HG03558 (cell line): ENCODE measurements at regions not wholly inside any gene's neighbourhood (a gene's known extent, or its start where the extent isn't known, plus 50 kb on each side); places are given as distances from the start of the nearest gene placed in this dataset.
"Not testable (repeated sequence)": the region's sequence is repeated elsewhere in the genome, so short reads cannot be mapped to it uniquely, and the experiment has no call there.

Experiments
- ATAC-seq: cut with Tn5 transposase; IDR thresholded peaks from one replicate; pipeline ENCODE4 v1.9.1; 2021; ENCODE audit warnings: moderate number of reproducible peaks; ENCODE audit not compliant: unreplicated experiment; ENCODE audit errors: extremely low read depth

- no peak for ATAC-seq
These were observed 264.6 kb upstream of the SGO1 start for GRCh38 chr3:20450611-20451010.

GRCh38 chr3:20442846-20443245 lies 256.8 kb upstream of the SGO1 start:
- no peak for ATAC-seq

GRCh38 chr3:20427268-20427667 lies 241.3 kb upstream of the SGO1 start:
- ATAC-seq: not testable (repeated sequence)

GRCh38 chr3:20425138-20425537 lies 239.1 kb upstream of the SGO1 start:
- ATAC-seq: no peak

- ATAC-seq: no peak
These were observed 238.1 kb upstream of the SGO1 start for GRCh38 chr3:20424086-20424485.

GRCh38 chr3:20422391-20422790 lies 236.4 kb upstream of the SGO1 start:
- no peak for ATAC-seq

- ATAC-seq: no peak
These were observed 231.5 kb upstream of the SGO1 start for GRCh38 chr3:20417388-20418108.

GRCh38 chr3:20406611-20407011 lies 220.6 kb upstream of the SGO1 start:
- ATAC-seq: no peak

- ATAC-seq: no peak
These were observed 219.7 kb upstream of the SGO1 start for GRCh38 chr3:20405744-20406143.

- ATAC-seq: no peak
These were observed 219.2 kb upstream of the SGO1 start for GRCh38 chr3:20405231-20405630.

GRCh38 chr3:20404741-20405100 lies 218.7 kb upstream of the SGO1 start:
- no peak for ATAC-seq

GRCh38 chr3:20403986-20404740 lies 218.2 kb upstream of the SGO1 start:
- no peak for ATAC-seq

- ATAC-seq: no peak
These were observed 215.2 kb upstream of the SGO1 start for GRCh38 chr3:20401253-20401652.

- no peak for ATAC-seq
These were observed 214.7 kb upstream of the SGO1 start for GRCh38 chr3:20400686-20401085.

GRCh38 chr3:20400281-20400680 lies 214.3 kb upstream of the SGO1 start:
- ATAC-seq: no peak

GRCh38 chr3:20396335-20396734 lies 210.3 kb upstream of the SGO1 start:
- ATAC-seq: no peak

GRCh38 chr3:20395692-20396091 lies 209.7 kb upstream of the SGO1 start:
- ATAC-seq: no peak

- ATAC-seq: no peak
These were observed 208.2 kb upstream of the SGO1 start for GRCh38 chr3:20394243-20394642.

- no peak for ATAC-seq
These were observed 205.6 kb upstream of the SGO1 start for GRCh38 chr3:20391644-20392043.

GRCh38 chr3:20388971-20389370 lies 203.0 kb upstream of the SGO1 start:
- no peak for ATAC-seq

GRCh38 chr3:20380295-20380694 lies 194.3 kb upstream of the SGO1 start:
- ATAC-seq: no peak

- no peak for ATAC-seq
These were observed 192.3 kb upstream of the SGO1 start for GRCh38 chr3:20378315-20378714.
